Omental fat pad (tissue), 3 donors: ENCODE measurements at regions not wholly inside any gene's neighbourhood (a gene's known extent, or its start where the extent isn't known, plus 50 kb on each side); places are given as distances from the start of the nearest gene placed in this dataset.

Source experiments
- ATAC-seq: fragments of 150-250 bp; one replicate; pipeline ENCODE4 v1.9.1; 2016; ENCODE audit warnings: mild to moderate bottlenecking, moderate library complexity; ENCODE audit not compliant: low FRiP score
- DNase-seq: peaks from one replicate; pipeline ENCODE4 v3.0.0-alpha.2; 2019; ENCODE audit warnings: low spot score
- CTCF ChIP-seq, 3 donors: fragments of 450-650 bp; IDR thresholded peaks; one replicate each; pipeline ENCODE4 v1.5.1; 2016 to 2017; ENCODE audit warnings: antibody characterized with exemption in 3 of 3, mild to moderate bottlenecking in 3 of 3, moderate library complexity in 2 of 3

- ATAC-seq, result no peak
- TF ChIP-seq CTCF (IDR thresholded peaks at IDR 0.05), result no peak
- DNase-seq, result no peak
These were observed 192.9 kb upstream of the DYNLRB2 start for GRCh38 chr16:80347900-80348299.

GRCh38 chr16:80347002-80347401 lies 193.8 kb upstream of the DYNLRB2 start:
- DNase-seq, result no peak
- no peak for TF ChIP-seq CTCF (IDR thresholded peaks at IDR 0.05)
- ATAC-seq, result no peak

GRCh38 chr16:80346111-80346632 lies 194.6 kb upstream of the DYNLRB2 start:
- TF ChIP-seq CTCF (IDR thresholded peaks at IDR 0.05), result no peak
- no peak for DNase-seq
- no peak for ATAC-seq

- DNase-seq (no peak), ATAC-seq (no peak)
- TF ChIP-seq CTCF (IDR thresholded peaks at IDR 0.05), result no peak
These were observed 195.1 kb upstream of the DYNLRB2 start for GRCh38 chr16:80345701-80346100.

- DNase-seq (no peak), ATAC-seq (no peak)
- no peak for TF ChIP-seq CTCF (IDR thresholded peaks at IDR 0.05)
These were observed 196.2 kb upstream of the DYNLRB2 start for GRCh38 chr16:80344570-80344969.

GRCh38 chr16:80341263-80341662 lies 199.5 kb upstream of the DYNLRB2 start:
- TF ChIP-seq CTCF (IDR thresholded peaks at IDR 0.05), result no peak
- DNase-seq (no peak), ATAC-seq (no peak)

GRCh38 chr16:80337786-80338185 lies 203.0 kb upstream of the DYNLRB2 start:
- DNase-seq, result no peak
- ATAC-seq, result no peak
- no peak for TF ChIP-seq CTCF (IDR thresholded peaks at IDR 0.05)
